ENCODE measurements at regions not wholly inside any gene's neighbourhood (a gene's known extent, or its start where the extent isn't known, plus 50 kb on each side); places are given as distances from the start of the nearest gene placed in this dataset.

DNA sequence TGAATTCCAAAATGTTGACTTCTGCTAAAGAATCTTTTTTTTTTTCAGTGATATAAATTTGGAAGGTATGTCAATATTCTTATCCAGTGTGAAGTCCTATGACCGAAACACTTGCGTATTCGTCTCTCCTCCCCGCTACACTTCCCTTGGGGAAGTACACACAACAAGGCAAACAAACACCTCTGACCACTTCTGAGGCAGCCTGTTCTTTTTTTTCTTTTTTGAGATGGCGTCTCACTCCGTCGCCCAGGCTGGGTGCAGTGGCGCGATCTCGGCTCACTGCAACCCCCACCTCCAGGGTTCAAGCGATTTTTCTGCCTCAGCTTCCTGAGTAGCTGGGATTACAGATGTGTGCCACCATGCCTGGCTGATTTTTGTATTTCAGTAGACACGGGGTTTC, 78.1 kb upstream of the DHRSX start:
- FAIRE-seq (no peak), DNase-seq (ENCODE audit: low read depth, low spot score) (no peak)
- no peak overlapping the region for H3K27ac ChIP-seq (ENCODE audit: control insufficient read depth, insufficient read depth, low read length)
- H3K4me2 ChIP-seq (ENCODE audit: control insufficient read depth, extremely low read depth, insufficient read depth, low read depth, low read length): no peak overlapping the region
- H3K36me3 ChIP-seq (ENCODE audit: control insufficient read depth in 2 of 2, extremely low read depth in 1 of 2, insufficient read depth in 2 of 2, low read length in 2 of 2): no peaks in the 10 kb centered on the region
- H3K9ac ChIP-seq (ENCODE audit: control insufficient read depth, extremely low read depth, insufficient read depth, low read length): no peak overlapping the region
- no peaks in the 10 kb centered on the region for H3K79me2 ChIP-seq (ENCODE audit: control insufficient read depth, insufficient read depth, low read length)
- dilution Hi-C loops (cut with MboI; ENCODE audit: extremely low pct_ligation_motif_present, low sequenced_read_pairs): no loop called here
- peaks cover 27% of the 10 kb centered on the region for H3K27me3 ChIP-seq (ENCODE audit: control insufficient read depth, extremely low read depth, insufficient read depth, low read length)
- H2AFZ ChIP-seq (ENCODE audit: control insufficient read depth, low read length): no peak overlapping the region
- no peaks in the 10 kb centered on the region for H4K20me1 ChIP-seq (ENCODE audit: control insufficient read depth, extremely low read depth, insufficient read depth, low read length)
- H3K4me1 ChIP-seq (ENCODE audit: control insufficient read depth, extremely low read depth, insufficient read depth, low read length): no peaks in the 10 kb centered on the region
- no peaks in the 10 kb centered on the region for H3K9me1 ChIP-seq (ENCODE audit: control insufficient read depth, extremely low read depth, insufficient read depth, low read length)
- no peaks in the 10 kb centered on the region for H3K9me3 ChIP-seq (ENCODE audit: control insufficient read depth, low read depth, low read length)
- no peak overlapping the region for H3K4me3 ChIP-seq (ENCODE audit: control insufficient read depth in 2 of 3, extremely low read depth in 1 of 3, insufficient read depth in 2 of 3, low read depth in 1 of 3, low read length in 3 of 3)
- no peak for TF ChIP-seq EZH2 (IDR thresholded peaks at IDR 0.05; ENCODE audit: low read length)

DNA sequence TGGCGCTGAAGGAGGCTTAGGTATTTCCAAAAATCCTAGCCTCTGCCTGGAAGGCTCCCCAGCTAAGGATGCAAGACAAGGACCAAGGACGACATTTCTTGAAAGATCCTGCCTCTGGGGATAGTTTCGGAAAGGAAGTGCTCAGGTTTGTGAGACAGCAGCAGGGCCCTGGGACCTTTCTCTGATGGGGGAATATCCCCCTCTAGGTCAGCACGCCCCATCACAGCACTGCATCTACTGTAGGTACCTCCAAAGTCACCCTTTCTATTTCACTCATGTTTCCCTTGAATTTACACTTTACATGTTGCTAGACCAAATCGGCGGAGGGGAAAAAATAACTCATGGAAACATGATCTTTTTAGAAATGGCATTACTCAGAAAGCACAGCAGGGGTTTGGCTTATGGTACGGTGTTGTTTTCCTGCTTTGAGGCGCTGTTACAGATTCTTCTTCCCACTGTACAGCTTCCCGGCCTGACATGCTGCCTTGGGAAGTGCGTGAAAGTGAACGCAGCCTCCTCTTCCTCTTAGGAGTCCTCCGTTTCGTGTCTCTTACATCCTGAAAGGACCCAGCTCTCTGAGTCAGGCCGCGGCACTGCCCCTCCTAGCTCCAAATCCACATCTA, 77.2 kb upstream of the DHRSX start:
- Histone ChIP-seq H3K36me3 (ENCODE audit: control insufficient read depth in 2 of 2, extremely low read depth in 1 of 2, insufficient read depth in 2 of 2, low read length in 2 of 2) (no peaks in the 10 kb centered on the region), H3K4me3 (ENCODE audit: control insufficient read depth in 2 of 3, extremely low read depth in 1 of 3, insufficient read depth in 2 of 3, low read depth in 1 of 3, low read length in 3 of 3) (no peak overlapping the region), H4K20me1 (ENCODE audit: control insufficient read depth, extremely low read depth, insufficient read depth, low read length) (no peaks in the 10 kb centered on the region), H3K27me3 (ENCODE audit: control insufficient read depth, extremely low read depth, insufficient read depth, low read length) (peaks cover 18% of the 10 kb centered on the region), H2AFZ (ENCODE audit: control insufficient read depth, low read length) (no peak overlapping the region), H3K4me2 (ENCODE audit: control insufficient read depth, extremely low read depth, insufficient read depth, low read depth, low read length) (no peak overlapping the region), H3K79me2 (ENCODE audit: control insufficient read depth, insufficient read depth, low read length) (no peaks in the 10 kb centered on the region), H3K9me1 (ENCODE audit: control insufficient read depth, extremely low read depth, insufficient read depth, low read length) (no peaks in the 10 kb centered on the region), H3K4me1 (ENCODE audit: control insufficient read depth, extremely low read depth, insufficient read depth, low read length) (no peaks in the 10 kb centered on the region), H3K9ac (ENCODE audit: control insufficient read depth, extremely low read depth, insufficient read depth, low read length) (no peak overlapping the region), H3K9me3 (ENCODE audit: control insufficient read depth, low read depth, low read length) (no peaks in the 10 kb centered on the region), H3K27ac (ENCODE audit: control insufficient read depth, insufficient read depth, low read length) (no peak overlapping the region)
- FAIRE-seq: no peak
- no peak for TF ChIP-seq EZH2 (IDR thresholded peaks at IDR 0.05; ENCODE audit: low read length)
- TF ChIP-seq, protein P1, sequence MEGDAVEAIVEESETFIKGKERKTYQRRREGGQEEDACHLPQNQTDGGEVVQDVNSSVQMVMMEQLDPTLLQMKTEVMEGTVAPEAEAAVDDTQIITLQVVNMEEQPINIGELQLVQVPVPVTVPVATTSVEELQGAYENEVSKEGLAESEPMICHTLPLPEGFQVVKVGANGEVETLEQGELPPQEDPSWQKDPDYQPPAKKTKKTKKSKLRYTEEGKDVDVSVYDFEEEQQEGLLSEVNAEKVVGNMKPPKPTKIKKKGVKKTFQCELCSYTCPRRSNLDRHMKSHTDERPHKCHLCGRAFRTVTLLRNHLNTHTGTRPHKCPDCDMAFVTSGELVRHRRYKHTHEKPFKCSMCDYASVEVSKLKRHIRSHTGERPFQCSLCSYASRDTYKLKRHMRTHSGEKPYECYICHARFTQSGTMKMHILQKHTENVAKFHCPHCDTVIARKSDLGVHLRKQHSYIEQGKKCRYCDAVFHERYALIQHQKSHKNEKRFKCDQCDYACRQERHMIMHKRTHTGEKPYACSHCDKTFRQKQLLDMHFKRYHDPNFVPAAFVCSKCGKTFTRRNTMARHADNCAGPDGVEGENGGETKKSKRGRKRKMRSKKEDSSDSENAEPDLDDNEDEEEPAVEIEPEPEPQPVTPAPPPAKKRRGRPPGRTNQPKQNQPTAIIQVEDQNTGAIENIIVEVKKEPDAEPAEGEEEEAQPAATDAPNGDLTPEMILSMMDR (optimal IDR thresholded peaks at IDR 0.05 in 1 of 3, IDR thresholded peaks at IDR 0.05 in 1 of 3, conservative IDR thresholded peaks at IDR 0.05 in 1 of 3; ENCODE audit: extremely low read depth in 1 of 3, insufficient read depth in 2 of 3, low read length in 3 of 3): no peak
- no peak for DNase-seq (ENCODE audit: low read depth, low spot score)
- dilution Hi-C loops (cut with MboI; ENCODE audit: extremely low pct_ligation_motif_present, low sequenced_read_pairs): no loop called here

DNA sequence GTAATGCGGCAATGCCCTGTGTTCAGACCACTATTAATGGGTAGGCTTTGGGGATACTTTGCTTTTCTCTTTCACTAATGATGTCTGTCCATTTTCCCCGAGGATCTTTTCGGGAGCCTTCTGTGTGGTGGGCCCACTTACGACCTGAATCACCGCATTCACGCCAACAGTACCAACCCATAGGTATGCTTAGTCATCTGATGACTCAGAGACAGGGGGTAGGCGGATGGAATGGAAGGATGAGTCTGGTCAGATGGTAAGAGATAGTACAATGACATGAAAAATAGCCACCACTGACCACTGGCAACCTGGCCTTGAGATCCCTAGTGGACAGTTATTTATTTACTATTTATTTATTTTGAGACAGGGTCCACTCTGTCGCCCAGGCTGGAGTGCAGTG, 76.0 kb upstream of the DHRSX start:
- H3K79me2 ChIP-seq (ENCODE audit: control insufficient read depth, insufficient read depth, low read length): no peaks in the 10 kb centered on the region
- no peak overlapping the region for H3K9ac ChIP-seq (ENCODE audit: control insufficient read depth, extremely low read depth, insufficient read depth, low read length)
- dilution Hi-C loops (cut with MboI; ENCODE audit: extremely low pct_ligation_motif_present, low sequenced_read_pairs): no loop called here
- DNase-seq (ENCODE audit: low read depth, low spot score) (no peak), FAIRE-seq (no peak)
- no peak overlapping the region for H3K4me2 ChIP-seq (ENCODE audit: control insufficient read depth, extremely low read depth, insufficient read depth, low read depth, low read length)
- H3K27ac ChIP-seq (ENCODE audit: control insufficient read depth, insufficient read depth, low read length): no peak overlapping the region
- no peaks in the 10 kb centered on the region for H3K36me3 ChIP-seq (ENCODE audit: control insufficient read depth in 2 of 2, extremely low read depth in 1 of 2, insufficient read depth in 2 of 2, low read length in 2 of 2)
- H2AFZ ChIP-seq (ENCODE audit: control insufficient read depth, low read length): no peak overlapping the region
- no peaks in the 10 kb centered on the region for H3K9me1 ChIP-seq (ENCODE audit: control insufficient read depth, extremely low read depth, insufficient read depth, low read length)
- TF ChIP-seq, protein P1 (optimal IDR thresholded peaks at IDR 0.05 in 1 of 3, IDR thresholded peaks at IDR 0.05 in 1 of 3, conservative IDR thresholded peaks at IDR 0.05 in 1 of 3; ENCODE audit: extremely low read depth in 1 of 3, insufficient read depth in 2 of 3, low read length in 3 of 3): no peak
- no peak for TF ChIP-seq EZH2 (IDR thresholded peaks at IDR 0.05; ENCODE audit: low read length)
- H3K27me3 ChIP-seq (ENCODE audit: control insufficient read depth, extremely low read depth, insufficient read depth, low read length): peaks cover 6% of the 10 kb centered on the region
- no peak overlapping the region for H3K4me3 ChIP-seq (ENCODE audit: control insufficient read depth in 2 of 3, extremely low read depth in 1 of 3, insufficient read depth in 2 of 3, low read depth in 1 of 3, low read length in 3 of 3)
- H3K9me3 ChIP-seq (ENCODE audit: control insufficient read depth, low read depth, low read length): no peaks in the 10 kb centered on the region
- H4K20me1 ChIP-seq (ENCODE audit: control insufficient read depth, extremely low read depth, insufficient read depth, low read length): no peaks in the 10 kb centered on the region
- H3K4me1 ChIP-seq (ENCODE audit: control insufficient read depth, extremely low read depth, insufficient read depth, low read length): no peaks in the 10 kb centered on the region

Measured in keratinocyte (primary cell).